Astrocyte (in vitro differentiated cells and primary cell): ENCODE measurements at regions not wholly inside any gene's neighbourhood (a gene's known extent, or its start where the extent isn't known, plus 50 kb on each side); places are given as distances from the start of the nearest gene placed in this dataset.

ENCODE experiments used
- DNase-seq: peaks from one replicate; pipeline ENCODE4 v3.0.0-alpha.2; 2010; ENCODE audit warnings: low read depth
- FAIRE-seq: peaks from 2 replicates; lab custom pipeline; 2011; peaks lifted over from hg19 to GRCh38; lab: Jason Lieb, UNC
- H2AFZ ChIP-seq: 2 replicates; pipeline ENCODE4 v1.6.0; 2012; ENCODE audit warnings: low read depth, low read length, inconsistent platforms
- H3K27ac ChIP-seq: 2 replicates; pipeline ENCODE4 v1.5.1; 2011; ENCODE audit warnings: low read depth, low read length, inconsistent platforms
- H3K27me3 ChIP-seq: 2 replicates; pipeline ENCODE4 v1.6.0; 2011; ENCODE audit warnings: low read length, inconsistent platforms; ENCODE audit not compliant: insufficient read depth
- H3K36me3 ChIP-seq: 2 replicates; pipeline ENCODE4 v1.5.1; 2011; ENCODE audit warnings: low read length, inconsistent platforms; ENCODE audit not compliant: insufficient read depth
- H3K4me1 ChIP-seq: 2 replicates; pipeline ENCODE4 v1.5.1; 2011; ENCODE audit warnings: low read length, inconsistent platforms; ENCODE audit not compliant: insufficient read depth
- H3K4me2 ChIP-seq: 2 replicates; pipeline ENCODE4 v1.6.0; 2012; ENCODE audit warnings: low read length, inconsistent platforms
- H3K4me3 ChIP-seq: 2 replicates; pipeline ENCODE4 v1.5.1; 2011; ENCODE audit warnings: low read depth, mild to moderate bottlenecking, low read length, inconsistent platforms; ENCODE audit not compliant: insufficient read depth
- H3K79me2 ChIP-seq: 2 replicates; pipeline ENCODE4 v1.6.0; 2012; ENCODE audit warnings: mild to moderate bottlenecking, low read length, inconsistent platforms; ENCODE audit not compliant: insufficient read depth
- H3K9ac ChIP-seq: 2 replicates; pipeline ENCODE4 v1.6.0; 2012; ENCODE audit warnings: mild to moderate bottlenecking, low read length, inconsistent platforms
- H3K9me3 ChIP-seq: 2 replicates; pipeline ENCODE4 v1.5.1; 2012; ENCODE audit warnings: low read depth, mild to moderate bottlenecking, low read length, inconsistent platforms; ENCODE audit not compliant: insufficient read depth
- H4K20me1 ChIP-seq: 2 replicates; pipeline ENCODE4 v1.6.0; 2012; ENCODE audit warnings: low read length, inconsistent platforms; ENCODE audit not compliant: insufficient read depth
- H3K27ac Mint-ChIP-seq: one replicate; pipeline ENCODE4 v1.8.0; 2021; ENCODE audit warnings: mild to moderate bottlenecking, mixed read lengths; ENCODE audit not compliant: unreplicated experiment
- H3K27me3 Mint-ChIP-seq: one replicate; pipeline ENCODE4 v1.8.0; 2021; ENCODE audit warnings: low read depth, mixed read lengths; ENCODE audit not compliant: unreplicated experiment
- H3K36me3 Mint-ChIP-seq: one replicate; pipeline ENCODE4 v1.8.0; 2021; ENCODE audit warnings: low read depth, mixed read lengths; ENCODE audit not compliant: unreplicated experiment
- H3K4me1 Mint-ChIP-seq: one replicate; pipeline ENCODE4 v1.8.0; 2021; ENCODE audit warnings: low read depth, mixed read lengths; ENCODE audit not compliant: unreplicated experiment
- H3K4me3 Mint-ChIP-seq: one replicate; pipeline ENCODE4 v1.8.0; 2021; ENCODE audit warnings: mild to moderate bottlenecking, moderate library complexity, mixed read lengths; ENCODE audit not compliant: unreplicated experiment
- H3K9me3 Mint-ChIP-seq: one replicate; pipeline ENCODE4 v1.8.0; 2021; ENCODE audit warnings: mild to moderate bottlenecking, mixed read lengths; ENCODE audit not compliant: unreplicated experiment
- EZH2 ChIP-seq: IDR thresholded peaks from 2 replicates; pipeline ENCODE4 v1.6.1; 2012; ENCODE audit warnings: mild to moderate bottlenecking, low read length, inconsistent platforms; ENCODE audit not compliant: insufficient read depth
- TF ChIP-seq, protein P1 (sequence below): IDR thresholded peaks from 2 replicates; pipeline ENCODE4 v1.5.1; 2011; ENCODE audit warnings: low read depth, mild to moderate bottlenecking, inconsistent platforms, low read length, moderate library complexity; ENCODE audit not compliant: insufficient read depth

DNA sequence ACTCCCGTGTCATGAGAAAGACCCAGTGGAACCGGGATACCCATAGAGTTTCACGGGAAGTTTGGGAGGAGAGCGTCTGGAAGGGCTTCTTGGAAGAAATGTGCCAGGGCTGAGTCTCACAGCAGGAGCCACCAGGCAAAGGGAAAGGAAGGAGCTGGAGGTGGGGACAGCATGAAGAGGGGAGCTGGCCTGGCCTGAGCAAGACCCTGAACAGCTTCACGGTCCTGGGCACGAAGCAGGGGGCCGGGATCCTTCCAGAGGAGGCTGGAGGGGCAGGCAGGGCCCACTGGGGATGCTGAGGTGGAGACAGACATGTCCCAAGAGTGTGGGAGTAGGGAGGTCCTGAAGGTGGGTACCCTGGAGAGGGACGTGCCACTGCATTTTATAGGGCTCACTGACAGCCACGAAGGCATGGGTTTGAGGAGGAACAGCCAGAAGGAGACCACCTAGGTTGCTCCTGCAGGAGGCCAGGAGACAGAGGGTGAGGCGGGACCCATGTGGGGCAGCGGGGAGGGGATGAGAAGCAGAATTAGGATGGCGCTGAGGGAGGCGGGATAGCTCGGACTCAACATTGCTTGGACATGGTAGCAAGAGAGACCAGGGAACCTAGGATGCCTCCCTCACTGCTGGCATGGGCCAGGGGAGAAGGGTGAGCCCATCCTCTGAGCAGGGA, 168.1 kb upstream of the ID2 start:
- Histone ChIP-seq H3K4me1 (peaks cover 8% of the 10 kb centered on the region), H3K4me3 (no peak overlapping the region), H3K27me3 (peaks cover 5% of the 10 kb centered on the region), H3K36me3 (no peaks in the 10 kb centered on the region), H3K4me2 (no peak overlapping the region), H3K27ac (no peak overlapping the region), H3K9ac (no peak overlapping the region), H4K20me1 (no peaks in the 10 kb centered on the region), H3K9me3 (no peaks in the 10 kb centered on the region), H3K79me2 (no peaks in the 10 kb centered on the region), H2AFZ (no peak overlapping the region)
- DNase-seq (no peak), FAIRE-seq (no peak)
- Mint-ChIP-seq H3K9me3 (peaks cover 29% of the 10 kb centered on the region), H3K4me1 (peaks cover 4% of the 10 kb centered on the region), H3K27ac (no peak overlapping the region), H3K36me3 (peaks cover 4% of the 10 kb centered on the region), H3K27me3 (peaks cover 27% of the 10 kb centered on the region), H3K4me3 (no peak overlapping the region)
- TF ChIP-seq, protein P1, sequence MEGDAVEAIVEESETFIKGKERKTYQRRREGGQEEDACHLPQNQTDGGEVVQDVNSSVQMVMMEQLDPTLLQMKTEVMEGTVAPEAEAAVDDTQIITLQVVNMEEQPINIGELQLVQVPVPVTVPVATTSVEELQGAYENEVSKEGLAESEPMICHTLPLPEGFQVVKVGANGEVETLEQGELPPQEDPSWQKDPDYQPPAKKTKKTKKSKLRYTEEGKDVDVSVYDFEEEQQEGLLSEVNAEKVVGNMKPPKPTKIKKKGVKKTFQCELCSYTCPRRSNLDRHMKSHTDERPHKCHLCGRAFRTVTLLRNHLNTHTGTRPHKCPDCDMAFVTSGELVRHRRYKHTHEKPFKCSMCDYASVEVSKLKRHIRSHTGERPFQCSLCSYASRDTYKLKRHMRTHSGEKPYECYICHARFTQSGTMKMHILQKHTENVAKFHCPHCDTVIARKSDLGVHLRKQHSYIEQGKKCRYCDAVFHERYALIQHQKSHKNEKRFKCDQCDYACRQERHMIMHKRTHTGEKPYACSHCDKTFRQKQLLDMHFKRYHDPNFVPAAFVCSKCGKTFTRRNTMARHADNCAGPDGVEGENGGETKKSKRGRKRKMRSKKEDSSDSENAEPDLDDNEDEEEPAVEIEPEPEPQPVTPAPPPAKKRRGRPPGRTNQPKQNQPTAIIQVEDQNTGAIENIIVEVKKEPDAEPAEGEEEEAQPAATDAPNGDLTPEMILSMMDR = no peak
- TF ChIP-seq EZH2 = no peak

DNA sequence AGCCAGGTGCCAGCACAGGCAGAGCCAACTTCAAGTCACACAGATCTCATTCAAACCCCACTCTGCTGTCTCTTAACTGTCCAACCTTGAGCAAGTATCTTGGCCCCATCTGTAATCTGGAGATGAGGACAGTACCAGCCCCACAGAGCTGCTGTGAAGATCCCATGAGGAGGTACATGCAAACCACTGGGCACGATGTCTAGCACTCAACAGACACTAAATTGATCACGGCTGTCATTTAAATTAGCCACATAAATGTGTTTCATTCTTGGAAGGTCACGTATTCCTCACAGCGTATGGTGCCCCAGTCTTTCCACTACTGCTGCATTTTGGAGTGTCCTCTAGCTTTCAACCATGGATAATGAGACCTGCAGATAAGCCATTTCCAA, 167.6 kb upstream of the ID2 start:
- Histone ChIP-seq H3K79me2 (no peaks in the 10 kb centered on the region), H3K9me3 (no peaks in the 10 kb centered on the region), H3K4me3 (no peak overlapping the region), H3K36me3 (no peaks in the 10 kb centered on the region), H3K4me1 (peaks cover 8% of the 10 kb centered on the region), H4K20me1 (no peaks in the 10 kb centered on the region), H3K9ac (no peak overlapping the region), H3K4me2 (no peak overlapping the region), H2AFZ (no peak overlapping the region), H3K27ac (no peak overlapping the region), H3K27me3 (peaks cover 8% of the 10 kb centered on the region)
- Mint-ChIP-seq H3K4me3 (no peak overlapping the region), H3K4me1 (peaks cover 4% of the 10 kb centered on the region), H3K9me3 (peaks cover 29% of the 10 kb centered on the region), H3K27ac (no peak overlapping the region), H3K36me3 (peaks cover 4% of the 10 kb centered on the region), H3K27me3 (peaks cover 33% of the 10 kb centered on the region)
- no peak for FAIRE-seq
- TF ChIP-seq, protein P1 = no peak
- no peak for TF ChIP-seq EZH2
- no peak for DNase-seq
